ENCODE measurements at regions not wholly inside any gene's neighbourhood (a gene's known extent, or its start where the extent isn't known, plus 50 kb on each side); places are given as distances from the start of the nearest gene placed in this dataset.

DNA sequence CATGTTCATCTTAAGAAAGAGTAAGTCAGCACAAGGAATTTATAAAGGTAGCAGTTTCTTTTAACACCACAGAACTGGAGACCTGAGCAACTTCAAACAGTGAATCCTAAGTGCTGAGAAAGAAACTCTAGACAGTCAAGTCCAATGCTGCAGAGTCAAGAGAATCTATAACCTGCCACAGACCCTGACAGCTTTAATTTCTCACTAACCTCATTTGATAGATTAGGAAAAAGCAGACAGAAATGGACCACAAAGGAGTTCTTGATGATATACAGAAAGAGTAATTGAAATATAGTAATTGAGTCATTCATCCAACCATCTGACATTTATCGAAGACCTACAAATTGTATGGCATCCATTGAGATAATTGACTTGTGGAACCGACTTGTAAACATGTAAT, 847.0 kb downstream of the SORCS1 start:
- Mint-ChIP-seq H3K4me3 (no peak overlapping the region), H3K4me1 (no peaks in the 10 kb centered on the region), H3K27ac (no peak overlapping the region), H3K36me3 (no peaks in the 10 kb centered on the region), H3K9me3 (no peaks in the 10 kb centered on the region), H3K27me3 (ENCODE audit: low read depth) (peaks cover 26% of the 10 kb centered on the region)
- TF ChIP-seq, protein P1, sequence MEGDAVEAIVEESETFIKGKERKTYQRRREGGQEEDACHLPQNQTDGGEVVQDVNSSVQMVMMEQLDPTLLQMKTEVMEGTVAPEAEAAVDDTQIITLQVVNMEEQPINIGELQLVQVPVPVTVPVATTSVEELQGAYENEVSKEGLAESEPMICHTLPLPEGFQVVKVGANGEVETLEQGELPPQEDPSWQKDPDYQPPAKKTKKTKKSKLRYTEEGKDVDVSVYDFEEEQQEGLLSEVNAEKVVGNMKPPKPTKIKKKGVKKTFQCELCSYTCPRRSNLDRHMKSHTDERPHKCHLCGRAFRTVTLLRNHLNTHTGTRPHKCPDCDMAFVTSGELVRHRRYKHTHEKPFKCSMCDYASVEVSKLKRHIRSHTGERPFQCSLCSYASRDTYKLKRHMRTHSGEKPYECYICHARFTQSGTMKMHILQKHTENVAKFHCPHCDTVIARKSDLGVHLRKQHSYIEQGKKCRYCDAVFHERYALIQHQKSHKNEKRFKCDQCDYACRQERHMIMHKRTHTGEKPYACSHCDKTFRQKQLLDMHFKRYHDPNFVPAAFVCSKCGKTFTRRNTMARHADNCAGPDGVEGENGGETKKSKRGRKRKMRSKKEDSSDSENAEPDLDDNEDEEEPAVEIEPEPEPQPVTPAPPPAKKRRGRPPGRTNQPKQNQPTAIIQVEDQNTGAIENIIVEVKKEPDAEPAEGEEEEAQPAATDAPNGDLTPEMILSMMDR (IDR thresholded peaks at IDR 0.05; ENCODE audit: unreplicated experiment): no peak
- no peak for DNase-seq (ENCODE audit: low spot score in 2 of 2, unreplicated experiment in 2 of 2)

DNA sequence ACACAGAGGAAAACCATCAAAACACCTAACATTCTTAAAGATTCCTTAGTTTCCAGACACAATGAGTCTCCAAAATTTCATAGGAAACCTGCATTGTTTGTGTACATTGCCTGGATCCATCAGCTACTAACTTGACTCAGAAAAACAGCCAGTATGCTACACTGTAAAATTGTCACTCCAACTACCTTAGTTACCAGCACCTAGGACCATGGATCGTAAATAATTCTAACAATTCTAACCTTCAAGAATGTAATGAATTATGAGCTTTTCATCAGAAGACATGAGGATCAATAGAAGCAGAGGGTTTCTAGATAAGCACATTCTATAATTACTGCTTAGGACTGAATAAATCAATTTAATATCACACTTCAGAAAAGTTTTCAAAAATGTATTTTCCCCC, 851.5 kb downstream of the SORCS1 start:
- no peak overlapping the region for H3K4me3 Mint-ChIP-seq
- peaks cover 15% of the 10 kb centered on the region for H3K27me3 Mint-ChIP-seq (ENCODE audit: low read depth)
- H3K36me3 Mint-ChIP-seq: no peaks in the 10 kb centered on the region
- H3K9me3 Mint-ChIP-seq: no peaks in the 10 kb centered on the region
- no peak for DNase-seq (ENCODE audit: low spot score in 2 of 2, unreplicated experiment in 2 of 2)
- TF ChIP-seq, protein P1 (IDR thresholded peaks at IDR 0.05; ENCODE audit: unreplicated experiment): no peak
- H3K4me1 Mint-ChIP-seq: no peaks in the 10 kb centered on the region
- no peak overlapping the region for H3K27ac Mint-ChIP-seq

DNA sequence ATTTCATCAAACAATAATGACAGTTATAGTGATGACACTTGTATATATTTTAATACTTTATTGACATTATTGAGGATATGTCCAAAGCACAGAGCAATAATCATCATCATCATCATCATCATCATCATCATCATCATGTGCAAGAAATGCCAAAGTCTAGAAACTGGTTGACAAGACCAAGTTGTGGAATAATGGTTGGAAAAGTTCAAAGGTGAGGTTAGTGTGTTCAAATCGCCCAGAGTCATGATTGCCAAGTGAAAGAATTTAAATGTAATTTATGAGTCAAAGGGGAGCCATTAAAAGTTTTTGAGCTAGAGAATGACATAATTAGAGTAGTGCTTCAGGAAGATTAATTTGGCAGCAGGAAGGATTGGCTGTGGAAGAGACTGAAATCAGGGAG, 852.4 kb downstream of the SORCS1 start:
- Mint-ChIP-seq H3K27me3 (ENCODE audit: low read depth) (peaks cover 10% of the 10 kb centered on the region), H3K4me1 (no peaks in the 10 kb centered on the region), H3K36me3 (no peaks in the 10 kb centered on the region), H3K27ac (no peak overlapping the region), H3K4me3 (no peak overlapping the region), H3K9me3 (no peaks in the 10 kb centered on the region)
- TF ChIP-seq, protein P1 (IDR thresholded peaks at IDR 0.05; ENCODE audit: unreplicated experiment): no peak
- no peak for DNase-seq (ENCODE audit: low spot score in 2 of 2, unreplicated experiment in 2 of 2)

DNA sequence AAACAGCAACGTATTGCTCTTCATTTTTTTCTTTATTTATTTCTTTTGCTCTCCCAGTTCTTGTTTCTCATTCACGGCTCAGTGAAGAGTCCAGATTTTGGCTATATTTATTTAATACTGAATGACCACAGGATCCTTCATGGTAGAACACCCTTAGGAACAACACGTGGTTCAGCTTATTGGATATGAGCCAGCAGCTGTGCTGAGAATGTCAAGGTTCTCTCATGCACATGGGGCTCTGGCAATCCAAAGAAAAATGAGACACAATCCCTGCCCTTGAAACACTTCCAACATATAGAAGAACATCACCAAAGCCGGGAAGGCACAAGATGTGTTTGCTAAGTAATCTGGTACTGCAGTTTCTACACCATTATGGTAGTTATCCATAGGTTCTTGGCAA, 852.9 kb downstream of the SORCS1 start:
- TF ChIP-seq, protein P1 (IDR thresholded peaks at IDR 0.05; ENCODE audit: unreplicated experiment): no peak
- H3K27ac Mint-ChIP-seq: no peak overlapping the region
- H3K9me3 Mint-ChIP-seq: no peaks in the 10 kb centered on the region
- H3K4me1 Mint-ChIP-seq: no peaks in the 10 kb centered on the region
- DNase-seq (ENCODE audit: low spot score in 2 of 2, unreplicated experiment in 2 of 2): no peak
- H3K4me3 Mint-ChIP-seq: no peak overlapping the region
- no peaks in the 10 kb centered on the region for H3K36me3 Mint-ChIP-seq
- H3K27me3 Mint-ChIP-seq (ENCODE audit: low read depth): peaks cover 10% of the 10 kb centered on the region

DNA sequence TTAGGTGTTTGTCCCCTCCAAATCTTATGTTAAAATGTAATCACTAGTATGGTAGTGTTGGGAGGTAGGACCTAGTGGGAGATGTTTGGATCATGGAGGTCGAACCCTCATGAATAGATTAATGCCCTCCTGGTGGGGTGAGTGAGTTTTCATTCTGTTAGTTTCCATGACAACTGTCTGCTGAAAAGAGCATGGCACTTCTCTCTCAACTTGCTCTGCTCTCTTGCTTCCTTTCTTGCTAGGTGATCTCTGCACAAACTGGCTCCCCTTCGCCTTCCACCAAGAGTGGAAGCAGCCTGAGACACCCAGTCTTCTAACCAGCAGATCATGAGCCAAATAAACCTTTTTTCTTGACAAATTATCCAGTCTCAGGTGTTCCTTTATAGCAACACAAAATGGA, 853.9 kb downstream of the SORCS1 start:
- H3K27me3 Mint-ChIP-seq (ENCODE audit: low read depth): peaks cover 8% of the 10 kb centered on the region
- DNase-seq (ENCODE audit: low spot score in 2 of 2, unreplicated experiment in 2 of 2): no peak
- TF ChIP-seq, protein P1 (IDR thresholded peaks at IDR 0.05; ENCODE audit: unreplicated experiment): no peak
- H3K36me3 Mint-ChIP-seq: no peaks in the 10 kb centered on the region
- H3K27ac Mint-ChIP-seq: no peak overlapping the region
- no peaks in the 10 kb centered on the region for H3K4me1 Mint-ChIP-seq
- no peak overlapping the region for H3K4me3 Mint-ChIP-seq
- H3K9me3 Mint-ChIP-seq: no peaks in the 10 kb centered on the region

DNA sequence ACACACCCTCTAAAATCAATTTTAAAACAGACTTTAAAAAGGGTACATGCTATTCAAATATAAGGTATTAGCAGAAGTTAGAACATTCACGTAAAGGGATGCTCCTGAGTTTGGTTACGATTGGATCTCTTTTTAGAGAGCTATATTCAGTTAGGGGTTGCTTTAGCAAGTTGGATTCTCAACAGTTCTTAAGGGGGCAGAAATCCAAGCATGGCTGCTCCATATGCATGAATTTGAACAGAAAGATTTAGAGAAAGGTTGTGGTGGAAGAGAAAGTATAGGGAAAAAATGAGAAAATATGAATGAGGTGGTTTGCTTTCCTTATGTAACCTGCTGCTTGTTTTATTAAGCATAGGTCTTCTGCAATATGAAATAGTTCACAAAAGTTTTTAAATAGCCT, 855.1 kb downstream of the SORCS1 start:
- Mint-ChIP-seq H3K36me3 (no peaks in the 10 kb centered on the region), H3K9me3 (no peaks in the 10 kb centered on the region), H3K27ac (no peak overlapping the region)

More for the DNA sequence above, 855.1 kb downstream of the SORCS1 start:
- Mint-ChIP-seq H3K27me3 (ENCODE audit: low read depth) (peaks cover 1% of the 10 kb centered on the region), H3K4me1 (no peaks in the 10 kb centered on the region), H3K4me3 (no peak overlapping the region)
- TF ChIP-seq, protein P1 (IDR thresholded peaks at IDR 0.05; ENCODE audit: unreplicated experiment): no peak
- DNase-seq (ENCODE audit: low spot score in 2 of 2, unreplicated experiment in 2 of 2): no peak

All from mesothelial cell of epicardium (in vitro differentiated cells).